Mammary epithelial cell (primary cell): ENCODE measurements at regions not wholly inside any gene's neighbourhood (a gene's known extent, or its start where the extent isn't known, plus 50 kb on each side); places are given as distances from the start of the nearest gene placed in this dataset.

ENCODE experiments used
- EZH2 ChIP-seq: IDR thresholded peaks from 2 replicates; pipeline ENCODE4 v1.6.1; 2012; ENCODE audit warnings: low read length, inconsistent platforms, borderline replicate concordance
- TF ChIP-seq, protein P1 (sequence below), 2 donors: IDR thresholded peaks in 1 of 2; conservative IDR thresholded peaks in 1 of 2; 2 replicates each; pipeline ENCODE4 v1.5.1; 2011 to 2012; ENCODE audit warnings: inconsistent platforms in 2 of 2, low read length in 2 of 2, mild to moderate bottlenecking in 2 of 2, control low read depth in 1 of 2, low read depth in 1 of 2; ENCODE audit not compliant: insufficient read depth in 1 of 2; ENCODE audit errors: extremely low read depth in 1 of 2

DNA sequence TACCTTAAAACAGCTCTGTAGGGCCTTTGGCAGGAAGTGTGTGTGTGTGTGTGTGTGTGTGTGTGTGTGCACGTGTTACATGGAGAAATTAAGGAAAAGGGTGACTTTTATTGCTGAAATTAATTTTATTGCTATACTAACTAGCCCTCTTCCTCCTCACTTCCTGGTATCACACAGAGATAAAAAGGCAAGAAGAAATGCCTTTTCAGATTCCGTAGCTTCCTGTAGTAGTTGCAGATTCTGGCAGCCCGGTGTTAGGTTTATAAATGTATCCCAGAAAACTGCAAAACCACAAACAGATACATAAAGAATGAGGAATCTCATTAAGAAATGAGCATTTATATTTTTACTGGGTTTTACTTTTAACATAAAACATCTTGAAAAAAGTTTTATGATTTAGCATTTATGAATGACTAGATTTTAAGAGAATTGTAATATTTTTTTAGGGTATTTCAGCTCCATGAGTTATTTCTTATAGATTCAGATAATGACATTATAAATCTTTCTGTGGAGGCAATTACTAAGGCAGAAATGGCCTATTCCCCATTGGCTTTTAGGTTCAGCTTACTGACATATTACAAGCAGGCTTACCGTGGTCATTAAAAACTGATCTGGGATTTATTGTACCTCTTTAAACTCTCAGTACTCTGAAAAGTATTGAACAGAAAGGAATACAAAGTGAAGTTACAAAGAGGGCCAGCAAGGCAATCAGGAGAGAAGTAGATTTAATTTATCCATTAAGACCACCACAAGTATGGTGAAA lies 249.1 kb upstream of the TSHZ2 start:
- TF ChIP-seq, protein P1, sequence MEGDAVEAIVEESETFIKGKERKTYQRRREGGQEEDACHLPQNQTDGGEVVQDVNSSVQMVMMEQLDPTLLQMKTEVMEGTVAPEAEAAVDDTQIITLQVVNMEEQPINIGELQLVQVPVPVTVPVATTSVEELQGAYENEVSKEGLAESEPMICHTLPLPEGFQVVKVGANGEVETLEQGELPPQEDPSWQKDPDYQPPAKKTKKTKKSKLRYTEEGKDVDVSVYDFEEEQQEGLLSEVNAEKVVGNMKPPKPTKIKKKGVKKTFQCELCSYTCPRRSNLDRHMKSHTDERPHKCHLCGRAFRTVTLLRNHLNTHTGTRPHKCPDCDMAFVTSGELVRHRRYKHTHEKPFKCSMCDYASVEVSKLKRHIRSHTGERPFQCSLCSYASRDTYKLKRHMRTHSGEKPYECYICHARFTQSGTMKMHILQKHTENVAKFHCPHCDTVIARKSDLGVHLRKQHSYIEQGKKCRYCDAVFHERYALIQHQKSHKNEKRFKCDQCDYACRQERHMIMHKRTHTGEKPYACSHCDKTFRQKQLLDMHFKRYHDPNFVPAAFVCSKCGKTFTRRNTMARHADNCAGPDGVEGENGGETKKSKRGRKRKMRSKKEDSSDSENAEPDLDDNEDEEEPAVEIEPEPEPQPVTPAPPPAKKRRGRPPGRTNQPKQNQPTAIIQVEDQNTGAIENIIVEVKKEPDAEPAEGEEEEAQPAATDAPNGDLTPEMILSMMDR (conservative IDR thresholded peaks at IDR 0.05 in 1 of 2, IDR thresholded peaks at IDR 0.05 in 1 of 2; ENCODE audit: extremely low read depth in 1 of 2, insufficient read depth in 1 of 2, low read depth in 1 of 2, low read length in 2 of 2): no peak
- TF ChIP-seq EZH2: no peak
